ENCODE measurements at regions not wholly inside any gene's neighbourhood (a gene's known extent, or its start where the extent isn't known, plus 50 kb on each side); places are given as distances from the start of the nearest gene placed in this dataset.
A peak's percentile ranks its signal among the peaks of the same experiment; 100 is the strongest.
"Not testable (repeated sequence)": the region's sequence is repeated elsewhere in the genome, so short reads cannot be mapped to it uniquely, and the experiment has no call there.

DNA sequence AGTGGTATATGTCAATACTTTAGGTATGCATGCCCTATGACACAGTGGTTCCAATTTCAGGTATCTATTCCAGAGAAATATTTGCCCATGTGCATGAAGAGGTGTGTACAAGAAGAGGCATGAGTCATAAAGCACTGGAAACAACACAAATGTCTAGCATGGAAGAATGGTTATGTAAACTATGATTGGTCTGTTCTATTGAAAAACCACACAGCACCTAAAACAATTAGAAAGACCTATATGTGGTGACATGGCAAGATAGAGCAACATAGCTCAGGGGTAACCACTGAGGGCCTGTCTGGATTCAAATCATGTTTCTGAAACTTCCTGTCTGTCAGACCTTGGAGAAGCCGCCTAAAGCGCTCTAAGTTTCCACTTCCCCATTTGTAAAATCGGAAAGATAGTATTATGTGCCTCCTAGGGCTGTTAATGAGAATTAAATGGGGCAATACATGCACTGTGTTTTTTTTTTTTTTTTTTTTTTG lies 63.4 kb upstream of the GPCPD1 start:
- H3K27ac ChIP-seq, result no peak overlapping the region
- peak in 2 of 8 experiments; percentile 67 to 73 for ATAC-seq (replicated peaks in 6 of 8)
- 40 to 100% (median 94%) methylated on average over 1 to 3 of the region's 3 CpGs; no CpG with 5 or more reads in 5 of the 10 experiments for WGBS, 10 experiments
- H3K4me1 ChIP-seq (replicated peaks in 1 of 2), result no peaks in the 10 kb centered on the region
- no peak overlapping the region for H3K4me3 ChIP-seq
- in situ Hi-C loops (cut with MboI; ENCODE audit: low pct_unique_long_range_greater_than_20kb in 2 of 9, low sequenced_read_pairs in 9 of 9, unreplicated experiment in 9 of 9), result no loop called here

DNA sequence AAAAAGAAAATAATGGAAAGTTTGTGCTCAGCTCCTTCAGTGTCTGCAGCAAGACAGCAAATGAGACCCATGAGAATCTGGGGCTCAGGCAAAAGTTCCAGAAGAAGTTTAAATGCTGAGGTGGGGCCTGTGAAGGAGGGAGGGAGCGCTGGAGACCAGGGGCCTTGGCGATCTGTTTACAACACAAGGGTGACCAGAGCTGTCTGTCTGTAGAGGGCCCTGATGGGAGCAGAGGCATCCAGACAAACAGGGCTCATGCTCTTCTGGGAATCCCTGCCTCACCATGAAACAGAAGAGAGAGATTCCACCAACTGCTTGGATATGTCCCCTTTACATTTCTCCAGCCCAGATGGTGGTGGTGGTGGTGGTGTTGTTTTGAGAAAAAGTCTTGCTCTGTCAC lies 60.1 kb upstream of the GPCPD1 start:
- H3K4me1 ChIP-seq (replicated peaks in 1 of 2), result no peaks in the 10 kb centered on the region
- H3K27ac ChIP-seq, result no peak overlapping the region
- in situ Hi-C loops (cut with MboI; ENCODE audit: low pct_unique_long_range_greater_than_20kb in 2 of 9, low sequenced_read_pairs in 9 of 9, unreplicated experiment in 9 of 9), result no loop called here
- no peak overlapping the region for H3K4me3 ChIP-seq
- 90 to 100% methylated on average over 1 to 2 of the region's 2 CpGs; no CpG with 5 or more reads in 8 of the 10 experiments for WGBS, 10 experiments
- ATAC-seq (replicated peaks in 6 of 8), result no peak

DNA sequence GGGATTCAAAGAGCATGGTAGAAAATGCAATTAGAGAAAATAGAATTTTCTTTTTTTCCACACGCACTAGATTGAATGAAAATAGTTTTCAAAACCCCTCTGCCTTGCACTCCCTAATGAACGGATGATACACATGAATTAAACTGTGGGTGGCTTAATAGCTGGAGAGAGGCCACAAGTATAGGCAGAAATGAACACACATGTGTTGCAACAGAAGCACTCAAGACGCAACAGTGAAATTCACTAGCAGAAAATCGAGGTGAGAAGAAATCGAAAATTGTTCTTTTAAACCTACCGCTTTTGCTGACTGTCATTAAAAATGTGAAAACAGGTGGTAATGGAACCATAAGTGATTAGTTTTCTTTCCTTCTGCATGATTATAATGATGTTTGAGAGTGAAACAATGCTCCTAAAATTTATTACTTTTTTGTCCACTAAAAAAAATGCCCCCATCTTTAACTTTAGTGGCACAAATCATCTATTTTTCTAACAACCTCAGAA lies 59.3 kb upstream of the GPCPD1 start:
- in situ Hi-C loops (cut with MboI; ENCODE audit: low pct_unique_long_range_greater_than_20kb in 2 of 9, low sequenced_read_pairs in 9 of 9, unreplicated experiment in 9 of 9), result no loop called here
- no peaks in the 10 kb centered on the region for H3K4me1 ChIP-seq (replicated peaks in 1 of 2)
- ATAC-seq (replicated peaks in 6 of 8), result no peak
- no peak overlapping the region for H3K4me3 ChIP-seq
- H3K27ac ChIP-seq, result no peak overlapping the region
- WGBS, 10 experiments, result 20 to 93% (median 84%) methylated on average over 1 to 6 of the region's 6 CpGs

DNA sequence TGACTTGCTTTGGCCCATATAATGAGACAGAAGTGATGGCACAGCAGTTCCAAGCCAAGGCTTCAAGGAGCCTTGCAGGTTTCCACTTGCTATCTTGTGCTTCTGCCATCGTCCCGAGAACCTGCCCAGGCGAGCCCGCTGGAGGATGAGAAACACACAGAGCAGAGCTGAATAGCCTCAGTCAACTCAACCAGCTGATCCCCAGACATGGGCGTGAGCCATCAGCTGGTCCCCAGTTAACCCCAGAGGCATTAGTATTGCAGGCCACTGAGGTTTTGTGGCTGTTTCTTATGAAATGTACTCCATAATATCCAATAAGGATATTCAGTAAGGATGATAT lies 57.7 kb upstream of the GPCPD1 start:
- ATAC-seq (replicated peaks in 6 of 8), result peak in 2 of 8 experiments; percentile 46 to 48
- in situ Hi-C loops (cut with MboI; ENCODE audit: low pct_unique_long_range_greater_than_20kb in 2 of 9, low sequenced_read_pairs in 9 of 9, unreplicated experiment in 9 of 9), result no loop called here
- no peaks in the 10 kb centered on the region for H3K4me1 ChIP-seq (replicated peaks in 1 of 2)
- WGBS, 10 experiments, result 64 to 100% (median 90%) methylated on average over 1 to 5 of the region's 5 CpGs; no CpG with 5 or more reads in 2 of the 10 experiments
- H3K27ac ChIP-seq, result no peak overlapping the region
- no peak overlapping the region for H3K4me3 ChIP-seq

DNA sequence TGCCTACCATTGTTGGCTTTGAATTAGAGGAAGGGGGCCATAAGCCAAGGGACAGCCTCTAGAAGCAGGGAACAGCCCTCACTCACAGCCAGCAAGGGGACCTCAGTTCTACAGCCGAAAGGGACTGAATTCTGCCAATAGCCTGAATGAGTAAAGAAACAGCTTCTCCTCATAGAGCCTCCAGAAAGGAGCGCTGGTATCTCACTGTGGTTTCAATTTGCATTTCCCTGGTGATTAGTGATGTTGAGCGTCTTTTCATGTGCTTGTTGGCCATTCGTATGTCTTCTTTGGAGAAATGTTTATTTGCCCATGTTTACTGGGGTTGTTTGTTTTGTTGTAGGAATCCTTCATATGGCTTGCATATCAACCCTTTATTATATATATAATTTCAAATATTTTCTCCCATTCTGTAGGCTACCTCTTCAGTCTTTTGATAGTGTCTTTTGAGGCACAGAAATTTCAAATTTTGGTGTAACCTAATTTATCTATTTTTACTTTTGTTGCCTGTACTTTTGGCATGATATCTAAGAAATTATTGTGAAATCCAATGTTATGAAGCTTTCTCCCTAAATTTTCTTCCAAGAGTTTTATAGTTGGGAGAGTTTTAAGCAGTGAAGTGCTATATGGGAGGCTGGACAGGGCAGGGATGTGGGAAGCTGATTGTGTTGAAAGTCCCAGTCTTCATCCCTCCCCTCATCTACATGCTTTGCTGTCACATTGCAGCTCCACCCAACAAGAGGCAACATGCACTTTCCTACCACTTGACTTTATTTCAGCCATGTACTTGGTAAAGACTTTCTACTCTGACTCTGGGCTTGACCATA lies 57.1 kb upstream of the GPCPD1 start:
- ATAC-seq (replicated peaks in 6 of 8), result peak in 2 of 8 experiments; percentile 82 to 90
- Histone ChIP-seq H3K4me3 (no peak overlapping the region), H3K27ac (no peak overlapping the region), H3K4me1 (replicated peaks in 1 of 2) (no peaks in the 10 kb centered on the region)
- in situ Hi-C loops (cut with MboI; ENCODE audit: low pct_unique_long_range_greater_than_20kb in 2 of 9, low sequenced_read_pairs in 9 of 9, unreplicated experiment in 9 of 9), result no loop called here
- WGBS, 10 experiments, result 6 to 100% (median 63%) methylated on average over 1 to 4 of the region's 4 CpGs; no CpG with 5 or more reads in 1 of the 10 experiments

DNA sequence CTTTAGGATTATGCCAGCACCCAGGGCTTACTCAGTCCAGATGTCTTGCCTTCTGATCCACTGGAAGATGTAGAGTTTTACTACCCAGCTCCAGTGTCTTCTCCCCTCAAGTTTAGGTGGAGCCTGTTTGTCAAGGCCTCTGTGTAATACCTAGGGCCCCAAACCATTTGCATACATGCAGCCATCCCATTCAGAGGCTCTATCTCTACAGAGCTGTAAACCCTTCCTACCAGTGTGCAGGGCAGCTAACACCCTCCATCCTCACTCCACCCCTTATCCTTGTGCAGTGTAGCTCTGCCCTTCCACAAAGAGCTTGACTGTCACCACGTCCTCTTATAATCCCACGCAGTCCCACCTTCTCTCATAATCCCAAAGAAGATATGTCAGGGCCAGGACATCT lies 54.6 kb upstream of the GPCPD1 start:
- Histone ChIP-seq H3K4me3 (no peak overlapping the region), H3K27ac (no peak overlapping the region), H3K4me1 (replicated peaks in 1 of 2) (no peaks in the 10 kb centered on the region)
- in situ Hi-C loops (cut with MboI; ENCODE audit: low pct_unique_long_range_greater_than_20kb in 2 of 9, low sequenced_read_pairs in 9 of 9, unreplicated experiment in 9 of 9), result no loop called here
- peak in 3 of 8 experiments; percentile 49 to 57 (median 49) for ATAC-seq (replicated peaks in 6 of 8)
- 50 to 92% (median 91%) methylated on average over 1 to 2 of the region's 2 CpGs; no CpG with 5 or more reads in 6 of the 10 experiments for WGBS, 10 experiments

DNA sequence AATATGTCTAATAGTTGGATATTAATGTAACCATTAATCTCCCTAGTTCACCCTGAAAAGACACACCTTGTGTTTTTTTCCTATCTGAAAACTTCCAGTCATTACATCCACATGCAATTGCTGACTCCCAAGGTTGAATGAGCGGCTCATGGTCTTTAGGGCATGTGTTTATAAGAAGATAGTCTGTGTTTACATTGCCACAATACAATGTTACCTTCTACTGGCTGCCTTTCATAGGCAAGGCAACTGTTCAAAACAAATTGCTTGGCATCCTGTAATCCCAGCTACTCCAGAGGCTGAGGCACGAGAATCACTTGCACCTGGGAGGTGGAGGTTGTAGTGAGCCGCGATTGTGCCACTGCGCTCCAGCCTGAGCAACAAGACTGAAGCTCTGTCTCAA lies 52.6 kb upstream of the GPCPD1 start:
- in situ Hi-C loops (cut with MboI; ENCODE audit: low pct_unique_long_range_greater_than_20kb in 2 of 9, low sequenced_read_pairs in 9 of 9, unreplicated experiment in 9 of 9), result no loop called here
- peaks cover 11 to 12% of the 10 kb centered on the region in 2 donors for H3K4me1 ChIP-seq (replicated peaks in 1 of 2)
- 25 to 100% (median 91%) methylated on average over 2 to 4 of the region's 5 CpGs; no CpG with 5 or more reads in 2 of the 10 experiments for WGBS, 10 experiments
- ATAC-seq (replicated peaks in 6 of 8), result no peak
- H3K27ac ChIP-seq, result no peak overlapping the region
- H3K4me3 ChIP-seq, result no peak overlapping the region

DNA sequence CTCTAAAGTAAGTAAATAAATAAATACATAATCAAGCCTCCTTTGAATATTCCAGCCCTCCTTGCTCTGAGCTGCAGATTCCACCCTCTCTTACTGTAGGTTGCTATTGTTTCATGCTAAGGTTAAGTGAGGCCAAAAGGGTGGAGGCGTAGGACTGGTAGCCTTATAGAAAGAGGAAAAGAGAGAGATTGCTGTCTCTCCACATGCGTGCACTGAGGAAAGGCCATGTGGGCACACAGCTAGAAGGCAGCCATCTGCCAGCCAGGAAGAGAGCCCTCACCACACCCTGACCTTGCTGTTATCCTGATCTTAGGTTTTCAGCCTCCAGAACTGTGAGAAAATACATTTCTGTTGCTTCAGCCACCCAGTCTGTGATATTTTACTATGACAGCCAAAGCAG lies 52.0 kb upstream of the GPCPD1 start:
- Histone ChIP-seq H3K27ac (no peak overlapping the region), H3K4me1 (replicated peaks in 1 of 2) (peaks cover 14 to 15% of the 10 kb centered on the region in 2 donors), H3K4me3 (no peak overlapping the region)
- 20 to 88% (median 52%) methylated on average over 1 to 2 of the region's 2 CpGs; no CpG with 5 or more reads in 6 of the 10 experiments for WGBS, 10 experiments
- in situ Hi-C loops (cut with MboI; ENCODE audit: low pct_unique_long_range_greater_than_20kb in 2 of 9, low sequenced_read_pairs in 9 of 9, unreplicated experiment in 9 of 9), result no loop called here
- peak in 3 of 8 experiments; percentile 7 to 32 (median 16) for ATAC-seq (replicated peaks in 6 of 8)

DNA sequence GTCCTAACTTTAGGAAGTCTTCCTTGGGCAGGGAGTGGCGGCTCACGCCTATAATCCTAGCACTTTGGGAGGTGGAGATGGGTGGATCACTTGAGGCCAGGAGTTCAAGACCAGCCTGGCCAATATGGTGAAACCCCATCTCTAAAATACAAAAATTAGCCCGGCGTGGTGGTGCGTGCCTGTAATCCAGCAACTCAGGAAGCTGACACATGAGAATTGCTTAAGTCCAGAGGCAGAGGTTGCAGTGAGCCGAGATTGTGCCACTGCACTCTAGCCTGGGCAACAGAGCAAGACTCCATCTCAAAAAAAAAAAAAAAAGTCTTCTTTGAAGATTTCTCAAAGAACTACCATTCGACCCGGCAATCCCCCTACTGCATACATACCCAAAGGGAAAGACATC lies 50.0 kb upstream of the GPCPD1 start:
- in situ Hi-C loops (cut with MboI; ENCODE audit: low pct_unique_long_range_greater_than_20kb in 2 of 9, low sequenced_read_pairs in 9 of 9, unreplicated experiment in 9 of 9); ATAC-seq (replicated peaks in 6 of 8): not testable (repeated sequence)
- 78 to 100% (median 94%) methylated on average over 1 to 8 of the region's 8 CpGs; no CpG with 5 or more reads in 2 of the 10 experiments for WGBS, 10 experiments

More for the DNA sequence above, 50.0 kb upstream of the GPCPD1 start:
- H3K27ac ChIP-seq, H3K4me3 ChIP-seq: not testable (repeated sequence)
- H3K4me1 ChIP-seq (replicated peaks in 1 of 2), result peaks cover 20 to 26% of the 10 kb centered on the region in 2 donors

Measured in motor neuron (in vitro differentiated cells).